A673 (cell line): ENCODE measurements at regions not wholly inside any gene's neighbourhood (a gene's known extent, or its start where the extent isn't known, plus 50 kb on each side); places are given as distances from the start of the nearest gene placed in this dataset.

ENCODE experiments used
- BruUV-seq: library from RNA; stranded (reverse); fragments of 400-500 nt; replicated peaks from 2 replicates; lab custom pipeline; 2021; lab: Mats Ljungman, UMichigan
- CTCF ChIA-PET: fragments of 300-600 bp; sonication (Branson Sonifier 250); formaldehyde crosslinking; loops from one replicate; lab custom pipeline; 2022; ENCODE audit warnings: antibody characterized with exemption; lab: Charles Lee
- POLR2A ChIA-PET: fragments of 300-600 bp; sonication (Branson Sonifier 250); formaldehyde crosslinking; loops from one replicate; lab custom pipeline; 2022; ENCODE audit warnings: antibody characterized with exemption; ENCODE audit not compliant: low non-redundant PET; lab: Charles Lee
- DNase-seq: peaks from one replicate; pipeline ENCODE4 v3.0.0-alpha.2; 2015; ENCODE audit warnings: low spot score
- H3K27ac ChIP-seq: fragments of 200-600 bp; sonication (generic); 2 replicates; pipeline ENCODE4 v1.5.1; 2016; ENCODE audit warnings: mixed run types, low read depth, mild to moderate bottlenecking, mixed read lengths, antibody characterized with exemption, low read length; ENCODE audit not compliant: poor library complexity, severe bottlenecking
- H3K27me3 ChIP-seq: fragments of 200-600 bp; sonication (generic); replicated peaks from 2 replicates; pipeline ENCODE4 v1.6.1; 2017; ENCODE audit warnings: mixed run types, low read depth, mild to moderate bottlenecking, mixed read lengths, antibody characterized with exemption, low read length; ENCODE audit not compliant: insufficient read depth, poor library complexity
- H3K36me3 ChIP-seq: fragments of 200-600 bp; sonication (generic); 2 replicates; pipeline ENCODE4 v1.6.1; 2016; ENCODE audit warnings: mixed run types, mild to moderate bottlenecking, mixed read lengths, antibody characterized with exemption, low read length; ENCODE audit not compliant: insufficient read depth, poor library complexity, severe bottlenecking
- H3K4me1 ChIP-seq: fragments of 200-600 bp; sonication (generic); 2 replicates; pipeline ENCODE4 v1.6.1; 2017; ENCODE audit warnings: mixed run types, mild to moderate bottlenecking, mixed read lengths, antibody characterized with exemption, low read length; ENCODE audit not compliant: insufficient read depth, poor library complexity, severe bottlenecking
- H3K4me3 ChIP-seq: fragments of 200-600 bp; sonication (generic); 2 replicates; pipeline ENCODE4 v1.5.1; 2016; ENCODE audit warnings: low read depth, mixed run types, mild to moderate bottlenecking, mixed read lengths, low read length; ENCODE audit not compliant: poor library complexity, severe bottlenecking
- H3K9me3 ChIP-seq: fragments of 200-600 bp; sonication (generic); 2 replicates; pipeline ENCODE4 v1.6.1; 2016; ENCODE audit warnings: mixed run types, low read depth, mild to moderate bottlenecking, mixed read lengths, antibody characterized with exemption, low read length; ENCODE audit not compliant: poor library complexity, severe bottlenecking
- CTCF ChIP-seq: fragments of 300-800, 200-600 bp; sonication (generic); conservative IDR thresholded peaks from 2 replicates; pipeline ENCODE4 v1.5.1; 2017; ENCODE audit warnings: low read depth, mild to moderate bottlenecking, antibody characterized with exemption, low read length, moderate library complexity, mixed read lengths
- EZH2 ChIP-seq: fragments of 200-600 bp; sonication (generic); IDR thresholded peaks from 2 replicates; pipeline ENCODE4 v1.6.1; 2017; ENCODE audit warnings: borderline replicate concordance, low read depth, mild to moderate bottlenecking, mixed read lengths, antibody characterized with exemption, low read length; ENCODE audit not compliant: poor library complexity, severe bottlenecking
- intact Hi-C: fragments of 100-400 bp; cut with micrococcal nuclease; formaldehyde crosslinking; loops from one replicate; pipeline ENCODE4 v1.10.0; 2022; ENCODE audit not compliant: unreplicated experiment

- no peak overlapping the region for H3K27ac ChIP-seq
- ChIA-PET CTCF (no interaction called here), POLR2A (no interaction called here)
- no peak overlapping the region for H3K4me3 ChIP-seq
- no peaks in the 10 kb centered on the region for H3K4me1 ChIP-seq
- BruUV-seq: no TSS peak
- TF ChIP-seq CTCF (no peak), EZH2 (no peak)
- no peaks in the 10 kb centered on the region for H3K27me3 ChIP-seq
- no peak for DNase-seq
- H3K36me3 ChIP-seq: no peaks in the 10 kb centered on the region
- no peaks in the 10 kb centered on the region for H3K9me3 ChIP-seq
- intact Hi-C loops: no loop called here
Measured at GRCh38 chr1:29956349-29957030, 720.2 kb downstream of the PTPRU start.

DNA sequence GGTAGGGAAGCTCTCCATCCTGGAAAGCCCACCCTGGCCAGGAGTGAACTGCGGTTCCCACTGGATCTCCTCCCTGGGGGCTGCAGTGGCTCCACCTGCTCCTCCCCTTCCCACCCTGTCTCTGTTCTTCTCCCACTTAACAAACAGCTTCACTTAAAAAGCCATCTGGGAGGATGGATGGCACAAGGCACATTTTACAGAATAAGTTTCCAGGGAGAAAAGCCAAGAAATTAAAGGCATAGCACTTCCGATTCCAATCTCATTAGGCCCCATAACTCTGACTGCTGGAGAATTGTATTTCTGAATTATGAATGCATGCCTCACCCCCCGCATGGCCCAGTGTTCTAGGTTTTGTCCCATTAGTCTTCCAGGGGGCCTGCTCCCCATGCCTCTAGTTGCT, 718.3 kb downstream of the PTPRU start:
- no TSS peak for BruUV-seq
- Histone ChIP-seq H3K4me3 (no peak overlapping the region), H3K27ac (no peak overlapping the region), H3K36me3 (no peaks in the 10 kb centered on the region), H3K27me3 (no peaks in the 10 kb centered on the region), H3K9me3 (no peaks in the 10 kb centered on the region), H3K4me1 (no peaks in the 10 kb centered on the region)
- ChIA-PET POLR2A (no interaction called here), CTCF (no interaction called here)
- intact Hi-C loops: no loop called here
- no peak for DNase-seq
- TF ChIP-seq CTCF (no peak), EZH2 (no peak)

GRCh38 chr1:29953961-29954360, 717.6 kb downstream of the PTPRU start:
- Histone ChIP-seq H3K4me3 (no peak overlapping the region), H3K27me3 (no peaks in the 10 kb centered on the region), H3K27ac (no peak overlapping the region), H3K4me1 (no peaks in the 10 kb centered on the region), H3K36me3 (no peaks in the 10 kb centered on the region), H3K9me3 (no peaks in the 10 kb centered on the region)
- intact Hi-C loops: no loop called here
- BruUV-seq: no TSS peak
- TF ChIP-seq CTCF (no peak), EZH2 (no peak)
- ChIA-PET POLR2A (no interaction called here), CTCF (no interaction called here)
- DNase-seq: no peak
